ENCODE measurements at regions not wholly inside any gene's neighbourhood (a gene's known extent, or its start where the extent isn't known, plus 50 kb on each side); places are given as distances from the start of the nearest gene placed in this dataset.

DNA sequence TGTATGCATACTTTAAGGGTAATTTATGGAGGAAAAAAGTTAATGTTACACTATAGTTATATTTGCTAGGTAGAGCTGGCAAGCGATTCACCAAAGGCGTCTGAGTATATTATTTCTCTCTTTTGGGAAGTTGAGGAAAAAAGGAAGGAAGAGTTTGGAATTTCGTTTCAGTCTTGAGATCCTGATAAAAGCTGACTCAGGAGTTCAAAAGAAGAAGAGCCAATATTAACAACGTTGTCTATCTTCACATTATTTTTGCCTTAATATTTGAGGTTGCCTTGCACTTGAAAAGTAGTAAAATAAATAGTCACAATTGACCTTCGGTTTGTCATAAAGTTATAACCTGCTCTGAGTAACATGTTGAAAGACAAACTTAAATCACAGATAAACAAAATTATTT, 888.6 kb downstream of the KCNJ2 start (continued):
- TF ChIP-seq, protein P1, sequence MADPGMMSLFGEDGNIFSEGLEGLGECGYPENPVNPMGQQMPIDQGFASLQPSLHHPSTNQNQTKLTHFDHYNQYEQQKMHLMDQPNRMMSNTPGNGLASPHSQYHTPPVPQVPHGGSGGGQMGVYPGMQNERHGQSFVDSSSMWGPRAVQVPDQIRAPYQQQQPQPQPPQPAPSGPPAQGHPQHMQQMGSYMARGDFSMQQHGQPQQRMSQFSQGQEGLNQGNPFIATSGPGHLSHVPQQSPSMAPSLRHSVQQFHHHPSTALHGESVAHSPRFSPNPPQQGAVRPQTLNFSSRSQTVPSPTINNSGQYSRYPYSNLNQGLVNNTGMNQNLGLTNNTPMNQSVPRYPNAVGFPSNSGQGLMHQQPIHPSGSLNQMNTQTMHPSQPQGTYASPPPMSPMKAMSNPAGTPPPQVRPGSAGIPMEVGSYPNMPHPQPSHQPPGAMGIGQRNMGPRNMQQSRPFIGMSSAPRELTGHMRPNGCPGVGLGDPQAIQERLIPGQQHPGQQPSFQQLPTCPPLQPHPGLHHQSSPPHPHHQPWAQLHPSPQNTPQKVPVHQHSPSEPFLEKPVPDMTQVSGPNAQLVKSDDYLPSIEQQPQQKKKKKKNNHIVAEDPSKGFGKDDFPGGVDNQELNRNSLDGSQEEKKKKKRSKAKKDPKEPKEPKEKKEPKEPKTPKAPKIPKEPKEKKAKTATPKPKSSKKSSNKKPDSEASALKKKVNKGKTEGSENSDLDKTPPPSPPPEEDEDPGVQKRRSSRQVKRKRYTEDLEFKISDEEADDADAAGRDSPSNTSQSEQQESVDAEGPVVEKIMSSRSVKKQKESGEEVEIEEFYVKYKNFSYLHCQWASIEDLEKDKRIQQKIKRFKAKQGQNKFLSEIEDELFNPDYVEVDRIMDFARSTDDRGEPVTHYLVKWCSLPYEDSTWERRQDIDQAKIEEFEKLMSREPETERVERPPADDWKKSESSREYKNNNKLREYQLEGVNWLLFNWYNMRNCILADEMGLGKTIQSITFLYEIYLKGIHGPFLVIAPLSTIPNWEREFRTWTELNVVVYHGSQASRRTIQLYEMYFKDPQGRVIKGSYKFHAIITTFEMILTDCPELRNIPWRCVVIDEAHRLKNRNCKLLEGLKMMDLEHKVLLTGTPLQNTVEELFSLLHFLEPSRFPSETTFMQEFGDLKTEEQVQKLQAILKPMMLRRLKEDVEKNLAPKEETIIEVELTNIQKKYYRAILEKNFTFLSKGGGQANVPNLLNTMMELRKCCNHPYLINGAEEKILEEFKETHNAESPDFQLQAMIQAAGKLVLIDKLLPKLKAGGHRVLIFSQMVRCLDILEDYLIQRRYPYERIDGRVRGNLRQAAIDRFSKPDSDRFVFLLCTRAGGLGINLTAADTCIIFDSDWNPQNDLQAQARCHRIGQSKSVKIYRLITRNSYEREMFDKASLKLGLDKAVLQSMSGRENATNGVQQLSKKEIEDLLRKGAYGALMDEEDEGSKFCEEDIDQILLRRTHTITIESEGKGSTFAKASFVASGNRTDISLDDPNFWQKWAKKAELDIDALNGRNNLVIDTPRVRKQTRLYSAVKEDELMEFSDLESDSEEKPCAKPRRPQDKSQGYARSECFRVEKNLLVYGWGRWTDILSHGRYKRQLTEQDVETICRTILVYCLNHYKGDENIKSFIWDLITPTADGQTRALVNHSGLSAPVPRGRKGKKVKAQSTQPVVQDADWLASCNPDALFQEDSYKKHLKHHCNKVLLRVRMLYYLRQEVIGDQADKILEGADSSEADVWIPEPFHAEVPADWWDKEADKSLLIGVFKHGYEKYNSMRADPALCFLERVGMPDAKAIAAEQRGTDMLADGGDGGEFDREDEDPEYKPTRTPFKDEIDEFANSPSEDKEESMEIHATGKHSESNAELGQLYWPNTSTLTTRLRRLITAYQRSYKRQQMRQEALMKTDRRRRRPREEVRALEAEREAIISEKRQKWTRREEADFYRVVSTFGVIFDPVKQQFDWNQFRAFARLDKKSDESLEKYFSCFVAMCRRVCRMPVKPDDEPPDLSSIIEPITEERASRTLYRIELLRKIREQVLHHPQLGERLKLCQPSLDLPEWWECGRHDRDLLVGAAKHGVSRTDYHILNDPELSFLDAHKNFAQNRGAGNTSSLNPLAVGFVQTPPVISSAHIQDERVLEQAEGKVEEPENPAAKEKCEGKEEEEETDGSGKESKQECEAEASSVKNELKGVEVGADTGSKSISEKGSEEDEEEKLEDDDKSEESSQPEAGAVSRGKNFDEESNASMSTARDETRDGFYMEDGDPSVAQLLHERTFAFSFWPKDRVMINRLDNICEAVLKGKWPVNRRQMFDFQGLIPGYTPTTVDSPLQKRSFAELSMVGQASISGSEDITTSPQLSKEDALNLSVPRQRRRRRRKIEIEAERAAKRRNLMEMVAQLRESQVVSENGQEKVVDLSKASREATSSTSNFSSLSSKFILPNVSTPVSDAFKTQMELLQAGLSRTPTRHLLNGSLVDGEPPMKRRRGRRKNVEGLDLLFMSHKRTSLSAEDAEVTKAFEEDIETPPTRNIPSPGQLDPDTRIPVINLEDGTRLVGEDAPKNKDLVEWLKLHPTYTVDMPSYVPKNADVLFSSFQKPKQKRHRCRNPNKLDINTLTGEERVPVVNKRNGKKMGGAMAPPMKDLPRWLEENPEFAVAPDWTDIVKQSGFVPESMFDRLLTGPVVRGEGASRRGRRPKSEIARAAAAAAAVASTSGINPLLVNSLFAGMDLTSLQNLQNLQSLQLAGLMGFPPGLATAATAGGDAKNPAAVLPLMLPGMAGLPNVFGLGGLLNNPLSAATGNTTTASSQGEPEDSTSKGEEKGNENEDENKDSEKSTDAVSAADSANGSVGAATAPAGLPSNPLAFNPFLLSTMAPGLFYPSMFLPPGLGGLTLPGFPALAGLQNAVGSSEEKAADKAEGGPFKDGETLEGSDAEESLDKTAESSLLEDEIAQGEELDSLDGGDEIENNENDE (IDR thresholded peaks at IDR 0.05; ENCODE audit: insufficient replicate concordance, low read length): no peak
- TF ChIP-seq SAP30 (IDR thresholded peaks at IDR 0.05; ENCODE audit: insufficient read depth, insufficient replicate concordance, low read length) (no peak), RBBP5 (IDR thresholded peaks at IDR 0.05; ENCODE audit: borderline replicate concordance, low read depth, low read length) (no peak), BRCA1 (IDR thresholded peaks at IDR 0.05; ENCODE audit: low read depth, low read length) (no peak), SIRT6 (IDR thresholded peaks at IDR 0.05; ENCODE audit: low read length) (no peak), SIX5 (IDR thresholded peaks at IDR 0.05; ENCODE audit: low read depth, low read length) (no peak), TAF1 (IDR thresholded peaks at IDR 0.05; ENCODE audit: low read depth, low read length) (no peak)
- TF ChIP-seq, protein P2, sequence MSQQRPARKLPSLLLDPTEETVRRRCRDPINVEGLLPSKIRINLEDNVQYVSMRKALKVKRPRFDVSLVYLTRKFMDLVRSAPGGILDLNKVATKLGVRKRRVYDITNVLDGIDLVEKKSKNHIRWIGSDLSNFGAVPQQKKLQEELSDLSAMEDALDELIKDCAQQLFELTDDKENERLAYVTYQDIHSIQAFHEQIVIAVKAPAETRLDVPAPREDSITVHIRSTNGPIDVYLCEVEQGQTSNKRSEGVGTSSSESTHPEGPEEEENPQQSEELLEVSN (IDR thresholded peaks at IDR 0.05): no peak
- TF ChIP-seq, protein P3, sequence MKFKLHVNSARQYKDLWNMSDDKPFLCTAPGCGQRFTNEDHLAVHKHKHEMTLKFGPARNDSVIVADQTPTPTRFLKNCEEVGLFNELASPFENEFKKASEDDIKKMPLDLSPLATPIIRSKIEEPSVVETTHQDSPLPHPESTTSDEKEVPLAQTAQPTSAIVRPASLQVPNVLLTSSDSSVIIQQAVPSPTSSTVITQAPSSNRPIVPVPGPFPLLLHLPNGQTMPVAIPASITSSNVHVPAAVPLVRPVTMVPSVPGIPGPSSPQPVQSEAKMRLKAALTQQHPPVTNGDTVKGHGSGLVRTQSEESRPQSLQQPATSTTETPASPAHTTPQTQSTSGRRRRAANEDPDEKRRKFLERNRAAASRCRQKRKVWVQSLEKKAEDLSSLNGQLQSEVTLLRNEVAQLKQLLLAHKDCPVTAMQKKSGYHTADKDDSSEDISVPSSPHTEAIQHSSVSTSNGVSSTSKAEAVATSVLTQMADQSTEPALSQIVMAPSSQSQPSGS (IDR thresholded peaks at IDR 0.05; ENCODE audit: low read length): no peak
